ENCODE measurements at regions not wholly inside any gene's neighbourhood (a gene's known extent, or its start where the extent isn't known, plus 50 kb on each side); places are given as distances from the start of the nearest gene placed in this dataset.

DNA sequence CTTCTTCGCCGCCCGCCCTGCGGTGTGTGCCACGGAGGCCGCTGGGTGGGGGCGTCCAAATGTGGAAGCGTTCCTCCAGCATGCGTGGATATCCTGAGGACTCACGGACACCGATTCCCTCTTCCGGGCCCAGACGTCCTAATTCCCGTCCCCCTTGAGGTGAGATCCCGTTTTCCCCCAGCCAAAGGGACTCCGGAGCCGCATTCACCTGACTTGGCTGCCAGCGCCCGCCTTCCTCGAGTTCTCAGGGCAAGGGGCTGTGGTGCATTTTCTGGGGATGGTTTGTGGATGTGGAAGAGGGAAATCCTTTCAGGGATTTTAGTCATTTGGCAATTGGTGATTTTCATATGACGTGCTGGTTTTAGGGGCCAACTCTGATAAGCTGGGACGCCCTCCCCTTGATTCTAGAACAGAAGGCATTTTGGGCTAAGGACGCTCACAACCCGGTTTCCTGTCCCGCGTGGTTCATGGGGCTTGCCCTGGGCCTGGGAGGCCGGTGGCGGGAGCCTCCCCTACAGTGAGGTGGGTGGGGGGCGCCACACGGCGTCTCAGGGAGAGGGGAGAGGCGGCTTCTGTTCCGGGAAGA lies 165.4 kb downstream of the ACTR3B start:
- TF ChIP-seq, protein P1, sequence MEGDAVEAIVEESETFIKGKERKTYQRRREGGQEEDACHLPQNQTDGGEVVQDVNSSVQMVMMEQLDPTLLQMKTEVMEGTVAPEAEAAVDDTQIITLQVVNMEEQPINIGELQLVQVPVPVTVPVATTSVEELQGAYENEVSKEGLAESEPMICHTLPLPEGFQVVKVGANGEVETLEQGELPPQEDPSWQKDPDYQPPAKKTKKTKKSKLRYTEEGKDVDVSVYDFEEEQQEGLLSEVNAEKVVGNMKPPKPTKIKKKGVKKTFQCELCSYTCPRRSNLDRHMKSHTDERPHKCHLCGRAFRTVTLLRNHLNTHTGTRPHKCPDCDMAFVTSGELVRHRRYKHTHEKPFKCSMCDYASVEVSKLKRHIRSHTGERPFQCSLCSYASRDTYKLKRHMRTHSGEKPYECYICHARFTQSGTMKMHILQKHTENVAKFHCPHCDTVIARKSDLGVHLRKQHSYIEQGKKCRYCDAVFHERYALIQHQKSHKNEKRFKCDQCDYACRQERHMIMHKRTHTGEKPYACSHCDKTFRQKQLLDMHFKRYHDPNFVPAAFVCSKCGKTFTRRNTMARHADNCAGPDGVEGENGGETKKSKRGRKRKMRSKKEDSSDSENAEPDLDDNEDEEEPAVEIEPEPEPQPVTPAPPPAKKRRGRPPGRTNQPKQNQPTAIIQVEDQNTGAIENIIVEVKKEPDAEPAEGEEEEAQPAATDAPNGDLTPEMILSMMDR (conservative IDR thresholded peaks at IDR 0.05 in 1 of 2, IDR thresholded peaks at IDR 0.05 in 1 of 2; ENCODE audit: extremely low read depth in 1 of 2, insufficient read depth in 1 of 2, low read depth in 1 of 2, low read length in 2 of 2), result no peak
- no peak for TF ChIP-seq EZH2 (IDR thresholded peaks at IDR 0.05; ENCODE audit: borderline replicate concordance, low read length)
